ENCODE measurements at regions not wholly inside any gene's neighbourhood (a gene's known extent, or its start where the extent isn't known, plus 50 kb on each side); places are given as distances from the start of the nearest gene placed in this dataset.
"Not testable (repeated sequence)": the region's sequence is repeated elsewhere in the genome, so short reads cannot be mapped to it uniquely, and the experiment has no call there.

DNA sequence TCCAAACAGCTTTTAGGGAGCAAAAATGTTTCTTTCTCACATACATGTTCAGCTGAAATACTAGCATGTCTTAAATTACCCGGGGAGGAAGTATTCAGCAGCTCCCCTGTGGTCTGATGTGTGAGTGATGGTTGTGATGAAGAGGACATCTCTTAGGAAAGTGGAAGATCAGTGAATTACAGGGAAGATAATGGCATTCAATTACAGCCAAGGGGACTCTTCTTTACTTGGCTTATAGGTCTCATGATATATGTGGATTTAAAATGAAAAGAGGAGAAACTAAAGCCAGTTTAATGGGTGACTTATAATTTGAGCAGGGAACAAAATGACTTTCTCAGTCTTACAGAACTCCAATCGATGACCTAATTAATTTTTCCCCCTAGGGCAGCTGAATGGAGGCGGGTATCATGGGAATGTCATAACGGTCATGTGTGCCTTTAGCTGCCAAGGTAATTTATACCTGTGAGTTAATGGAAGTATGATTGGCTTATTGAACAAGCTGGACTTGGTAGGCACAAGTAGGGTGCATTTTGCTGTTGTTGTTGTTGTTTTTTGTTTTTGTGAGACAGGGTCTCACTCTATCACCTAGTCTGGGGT is 198.8 kb downstream of the HIPK3 start:
- DNase-seq, result no peak

- DNase-seq, result no peak
Observed at GRCh38 chr11:33454264-33454663, 197.1 kb downstream of the HIPK3 start.

DNA sequence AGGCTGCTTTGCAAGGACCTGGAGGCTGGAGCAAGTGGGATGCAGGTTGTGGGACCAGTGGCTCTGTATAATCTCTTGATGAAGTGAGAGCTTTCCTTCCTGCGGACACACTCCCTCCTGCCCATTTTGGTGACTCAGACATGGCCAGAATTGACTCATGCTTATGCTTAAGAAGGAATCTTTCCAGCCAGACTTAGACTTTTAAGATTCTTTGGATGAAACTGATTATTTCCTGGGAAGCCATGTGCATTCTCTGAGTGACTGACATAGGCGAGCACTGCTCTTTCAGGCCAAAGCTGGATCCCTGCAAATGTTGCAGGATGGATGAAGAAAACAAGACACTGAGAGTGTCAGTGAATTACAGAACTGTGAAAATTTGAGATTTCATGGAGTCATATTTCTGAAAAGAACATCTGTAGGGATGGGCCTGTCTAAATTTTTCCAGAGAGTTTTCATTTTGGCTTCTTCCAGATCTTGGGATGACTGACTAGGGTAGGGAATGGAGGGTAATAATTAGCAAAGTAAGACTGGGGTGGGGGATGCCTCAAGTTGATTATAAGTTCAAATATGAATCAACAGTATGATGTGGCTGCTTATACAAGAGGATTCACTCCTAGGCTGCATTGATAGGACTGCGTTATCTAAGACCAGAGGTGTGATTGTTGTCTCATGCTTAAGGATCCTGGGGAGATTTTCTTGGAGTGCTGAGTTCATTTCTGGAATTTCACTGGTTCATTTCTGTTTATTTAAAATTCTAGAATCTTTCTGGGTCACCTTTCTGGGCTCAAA is 195.8 kb downstream of the HIPK3 start:
- no peak for DNase-seq

DNA sequence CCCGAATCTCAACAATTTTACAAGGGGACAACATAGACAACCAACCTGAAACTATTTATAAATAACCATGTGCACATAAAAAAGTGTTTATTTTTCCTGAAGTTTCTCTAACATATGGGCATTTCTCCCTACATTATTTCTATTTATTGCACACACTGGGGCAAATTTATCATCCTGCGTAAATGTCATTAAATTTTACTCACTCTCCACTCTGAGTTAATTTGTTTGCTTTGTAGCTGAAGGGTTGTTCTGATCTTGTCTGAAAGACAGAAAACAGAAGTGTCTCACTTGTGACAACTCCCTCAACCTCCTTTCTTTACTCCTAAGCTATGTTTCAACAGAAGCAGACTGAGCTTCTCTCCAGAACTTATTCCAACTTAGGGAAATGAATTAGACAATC is 194.2 kb downstream of the HIPK3 start:
- DNase-seq, result no peak

- DNase-seq, result no peak
Observed at GRCh38 chr11:33449798-33450197, 192.6 kb downstream of the HIPK3 start.

DNA sequence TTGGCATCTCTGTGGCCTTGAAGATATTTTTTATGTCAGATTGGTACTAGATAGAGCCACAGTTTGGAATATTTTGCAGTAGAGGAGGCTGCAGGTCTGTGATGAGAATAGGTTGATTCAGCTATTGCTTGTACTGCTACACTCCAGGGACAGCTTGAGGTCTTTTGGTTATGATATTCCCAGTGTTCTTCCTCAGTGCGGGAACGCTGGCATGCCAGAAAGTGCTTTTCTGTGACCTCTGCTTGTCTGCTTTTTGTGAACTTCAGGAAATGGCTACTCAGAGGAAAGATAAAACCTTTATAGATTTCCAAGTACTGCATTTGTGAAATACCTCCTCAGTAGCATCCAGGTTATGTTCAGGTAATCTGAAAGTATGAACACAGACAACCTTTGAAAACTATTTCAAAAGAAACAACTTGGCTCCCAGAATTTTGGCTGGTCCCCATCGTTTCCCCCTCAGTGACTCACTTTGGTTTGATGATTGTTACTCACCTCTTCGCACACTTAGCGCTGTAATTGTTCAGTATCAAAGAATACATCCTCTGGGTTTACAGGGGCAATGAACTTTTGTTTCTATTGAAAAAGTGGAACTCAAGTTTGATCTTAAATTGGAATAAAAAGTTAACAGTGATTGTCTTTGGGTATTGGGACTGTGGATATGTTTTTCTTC is 191.4 kb downstream of the HIPK3 start:
- DNase-seq, result no peak

- no peak for DNase-seq
Observed at GRCh38 chr11:33445761-33446161, 188.6 kb downstream of the HIPK3 start.

GRCh38 chr11:33444835-33445594 is 187.8 kb downstream of the HIPK3 start:
- DNase-seq, result no peak

DNA sequence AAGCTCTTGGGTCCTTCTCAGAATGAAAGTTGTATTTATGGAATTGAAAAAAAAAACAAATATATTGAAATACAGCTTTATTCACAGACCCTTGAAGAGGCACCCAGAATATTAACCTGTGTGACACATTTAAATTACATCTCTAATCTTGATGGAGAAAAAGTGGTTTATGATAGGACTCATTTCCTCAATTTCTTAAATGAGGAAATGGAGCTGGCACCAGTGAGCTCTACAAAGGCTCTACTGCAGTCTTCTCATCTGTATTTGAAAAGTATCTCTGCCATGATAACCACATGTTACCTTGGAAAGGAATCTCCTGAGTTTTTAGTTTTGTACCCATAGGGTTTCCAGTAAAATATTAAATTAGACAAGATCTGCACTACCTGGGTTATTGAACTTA is 186.5 kb downstream of the HIPK3 start:
- no peak for DNase-seq

GRCh38 chr11:33438301-33438700 is 181.1 kb downstream of the HIPK3 start:
- DNase-seq, result no peak

DNA sequence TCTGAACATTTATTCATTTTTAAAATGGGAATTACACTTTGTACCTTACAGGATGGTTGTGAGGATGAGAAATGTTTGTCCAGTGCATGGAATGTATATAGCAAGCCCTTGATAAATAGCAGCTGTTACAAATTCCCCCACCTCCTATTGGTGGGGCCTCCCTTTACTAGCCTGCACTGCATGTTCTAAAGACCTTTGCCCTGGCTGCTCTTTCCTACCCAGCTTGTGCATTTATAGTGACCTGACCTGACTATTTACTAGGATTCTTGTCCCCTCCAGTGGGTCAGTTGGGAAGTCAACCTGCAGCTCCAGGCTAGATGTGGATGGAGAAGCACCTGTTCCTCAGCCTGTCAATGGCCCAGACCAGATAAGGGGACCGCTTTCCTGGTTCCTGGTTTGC is 180.3 kb downstream of the HIPK3 start:
- DNase-seq, result no peak

DNA sequence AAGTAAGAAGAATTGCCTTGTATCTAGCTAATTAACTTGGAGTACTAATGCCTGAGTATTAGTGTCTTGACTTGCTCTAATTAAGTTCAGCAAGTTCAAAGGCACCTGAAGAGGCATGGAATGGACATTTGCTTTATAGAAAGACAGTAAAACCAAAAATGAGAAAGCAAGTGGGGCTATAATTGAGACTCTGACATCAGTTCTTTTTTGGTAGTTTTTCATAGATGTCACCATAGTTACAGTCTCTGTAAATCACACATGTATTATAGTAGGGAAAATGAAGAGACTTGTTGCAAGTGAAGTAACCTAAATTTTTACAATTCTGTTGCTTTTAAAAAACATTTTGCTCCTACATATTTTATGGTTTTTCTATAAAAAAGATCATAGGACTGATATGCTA is 178.0 kb downstream of the HIPK3 start:
- DNase-seq, result no peak

DNA sequence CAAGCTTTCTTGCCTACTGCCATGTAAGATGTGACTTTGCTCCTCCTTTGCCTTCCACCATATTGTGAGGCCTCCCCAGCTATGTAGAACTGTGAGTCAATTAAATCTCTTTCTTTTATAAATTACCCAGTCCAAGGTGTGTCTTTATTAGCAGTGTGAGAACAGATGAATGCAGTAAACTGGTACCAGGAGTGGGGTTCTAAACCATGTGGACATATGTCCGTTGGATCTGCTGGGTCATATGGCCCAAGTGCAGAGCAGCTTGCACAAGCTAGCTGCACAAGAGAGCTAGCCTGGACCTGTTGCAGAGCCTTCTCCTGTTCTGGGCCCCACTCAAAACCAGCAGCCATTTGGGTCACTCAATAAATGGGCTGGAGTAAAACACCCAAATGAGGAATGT is 177.1 kb downstream of the HIPK3 start:
- DNase-seq, result no peak

GRCh38 chr11:33428435-33428834 is 171.3 kb downstream of the HIPK3 start:
- not testable (repeated sequence) for DNase-seq

DNA sequence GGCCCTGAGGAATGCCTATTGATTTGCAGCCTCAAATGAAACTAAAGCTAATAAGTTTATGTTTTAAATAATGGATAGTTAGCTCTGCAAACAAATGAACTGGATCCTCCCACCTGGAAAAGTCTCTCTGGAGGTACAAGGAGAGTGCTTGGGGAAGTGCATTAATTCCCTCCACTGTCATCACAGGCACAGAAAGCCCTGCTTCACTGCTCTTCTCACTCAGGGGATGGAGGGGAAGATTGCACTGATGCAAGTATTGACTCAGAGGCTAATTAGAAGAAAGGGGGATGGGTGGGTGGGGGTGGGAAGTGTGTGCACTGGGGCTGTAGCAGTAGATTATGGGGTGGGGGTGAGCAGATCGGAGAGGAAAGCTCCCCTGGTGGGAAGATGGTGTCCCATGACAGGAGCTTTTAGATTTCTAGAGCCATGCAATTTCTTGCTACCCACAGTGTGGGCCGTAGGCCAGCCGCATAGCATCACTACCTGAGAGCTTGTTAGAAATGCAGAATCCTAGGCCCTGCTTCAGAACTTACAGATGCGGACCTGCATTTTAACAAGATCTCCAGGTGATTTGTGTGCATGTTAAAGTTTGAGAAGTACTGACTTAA is 163.9 kb downstream of the HIPK3 start:
- no peak for DNase-seq

DNA sequence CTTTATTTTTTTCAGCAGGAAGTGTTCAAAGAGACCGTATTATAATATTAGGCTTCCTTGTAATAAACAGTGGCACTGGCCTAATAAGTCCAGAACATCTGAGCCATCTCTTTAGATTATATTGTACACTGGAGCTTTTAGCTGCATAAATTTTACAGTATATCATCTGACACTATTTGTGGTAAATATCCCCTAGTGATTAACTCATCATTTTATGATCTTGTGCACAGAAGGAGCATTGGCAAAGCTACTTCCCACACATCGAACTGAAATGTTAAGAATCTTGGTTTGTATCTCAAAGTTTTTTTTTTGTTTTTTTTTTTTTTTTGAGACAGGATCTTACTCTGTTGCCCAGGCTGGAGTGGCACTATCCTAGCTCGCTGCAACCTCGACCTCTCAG is 162.7 kb downstream of the HIPK3 start:
- no peak for DNase-seq

- no peak for DNase-seq
Observed at GRCh38 chr11:33417121-33417520, 159.9 kb downstream of the HIPK3 start.

- DNase-seq, result no peak
Observed at GRCh38 chr11:33413301-33413700, 156.1 kb downstream of the HIPK3 start.

DNA sequence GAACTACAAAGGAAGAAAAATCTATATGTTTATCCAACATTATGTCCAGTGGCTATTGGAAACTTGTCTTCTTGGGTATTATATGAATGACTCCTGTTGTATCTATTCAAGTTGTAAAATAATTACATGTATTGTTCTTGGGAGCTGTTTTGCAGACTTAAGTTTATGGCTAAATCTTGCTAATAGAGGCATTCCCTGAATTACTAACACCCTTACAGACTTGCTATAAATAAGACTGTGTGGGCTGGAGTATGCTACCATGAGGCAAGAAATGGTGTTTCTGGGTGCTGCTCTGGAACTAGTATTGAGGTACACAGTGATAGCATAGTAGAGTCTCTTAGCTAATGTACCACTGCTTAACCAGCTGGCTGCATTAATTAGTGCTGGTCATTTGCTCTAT is 155.1 kb downstream of the HIPK3 start:
- no peak for DNase-seq

GRCh38 chr11:33411751-33412150 is 154.6 kb downstream of the HIPK3 start:
- DNase-seq, result no peak

DNA sequence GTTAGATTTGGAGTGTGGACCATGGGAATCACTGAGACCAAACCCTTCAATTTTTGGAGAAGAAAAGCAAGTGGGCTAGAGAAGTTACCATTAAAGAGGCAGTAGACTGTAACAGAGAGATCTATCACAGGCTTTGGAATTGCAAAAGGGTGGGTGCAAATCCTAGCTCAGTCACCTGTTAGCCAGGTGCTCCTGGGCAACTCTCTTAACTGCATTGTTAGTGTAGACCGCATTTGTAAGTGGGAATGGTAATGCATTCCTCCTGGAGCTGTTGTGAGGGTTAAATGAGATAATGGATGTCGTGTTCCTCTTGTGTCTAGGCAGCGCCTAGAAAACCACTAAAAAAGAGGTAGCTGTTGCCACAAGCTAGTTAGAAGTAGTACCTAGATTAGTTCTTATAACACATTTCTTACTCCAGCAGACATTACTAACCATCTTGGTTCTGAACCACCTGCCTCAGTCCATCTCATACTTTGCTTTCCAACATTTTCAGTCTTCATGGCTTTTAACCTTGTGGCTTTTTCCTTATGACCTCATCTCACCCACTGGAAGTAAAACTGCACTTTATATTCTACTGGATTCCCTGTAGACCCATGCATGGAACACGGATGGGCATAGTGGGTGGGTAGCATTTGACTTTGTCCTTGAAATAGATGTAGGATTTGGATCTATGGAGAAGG is 153.0 kb downstream of the HIPK3 start:
- DNase-seq, result no peak

Measured in activated gamma-delta T cell treated with Interleukin-2 at 50 U/mL for 16 hours (primary cell).